RWPE2 (cell line): ENCODE measurements at regions not wholly inside any gene's neighbourhood (a gene's known extent, or its start where the extent isn't known, plus 50 kb on each side); places are given as distances from the start of the nearest gene placed in this dataset.

Experiments
- ATAC-seq: fragments of 200-7000 bp; cut with Tn5 transposase; 3 replicates; pipeline ENCODE4 v1.9.1; 2021; ENCODE audit warnings: low read depth
- DNase-seq: peaks from one replicate; pipeline ENCODE4 v3.0.0-alpha.2; 2020; ENCODE audit warnings: low spot score
- H3K27ac ChIP-seq: fragments of 450-650 bp; 2 replicates; pipeline ENCODE4 v1.5.1; 2017; ENCODE audit warnings: mild to moderate bottlenecking; ENCODE audit not compliant: poor library complexity, severe bottlenecking
- H3K27me3 ChIP-seq: fragments of 250-450 bp; sonication (Bioruptor Pico); 2 replicates; pipeline ENCODE4 v1.5.1; 2021; ENCODE audit warnings: mild to moderate bottlenecking, moderate library complexity; ENCODE audit not compliant: insufficient read depth, poor library complexity, severe bottlenecking
- H3K36me3 ChIP-seq: fragments of 250-450 bp; sonication (Bioruptor Pico); 2 replicates; pipeline ENCODE4 v1.5.1; 2020; ENCODE audit warnings: low read depth, mild to moderate bottlenecking, moderate library complexity
- H3K4me1 ChIP-seq: fragments of 250-450 bp; sonication (Bioruptor Pico); 2 replicates; pipeline ENCODE4 v1.5.1; 2021; ENCODE audit warnings: mild to moderate bottlenecking, moderate library complexity; ENCODE audit not compliant: insufficient read depth, poor library complexity, severe bottlenecking
- H3K4me3 ChIP-seq: fragments of 250-450 bp; sonication (Bioruptor Pico); 2 replicates; pipeline ENCODE4 v1.5.1; 2021; ENCODE audit warnings: mild to moderate bottlenecking, moderate library complexity; ENCODE audit not compliant: severe bottlenecking
- H3K9me3 ChIP-seq: fragments of 250-450 bp; sonication (Bioruptor Pico); 2 replicates; pipeline ENCODE4 v1.5.1; 2021; ENCODE audit warnings: mild to moderate bottlenecking, moderate library complexity; ENCODE audit not compliant: severe bottlenecking
- TF ChIP-seq, protein P1 (sequence below): fragments of 450-650 bp; IDR thresholded peaks from one replicate; pipeline ENCODE4 v1.5.1; 2017; ENCODE audit warnings: mild to moderate bottlenecking, moderate library complexity; ENCODE audit not compliant: poor library complexity, severe bottlenecking

DNA sequence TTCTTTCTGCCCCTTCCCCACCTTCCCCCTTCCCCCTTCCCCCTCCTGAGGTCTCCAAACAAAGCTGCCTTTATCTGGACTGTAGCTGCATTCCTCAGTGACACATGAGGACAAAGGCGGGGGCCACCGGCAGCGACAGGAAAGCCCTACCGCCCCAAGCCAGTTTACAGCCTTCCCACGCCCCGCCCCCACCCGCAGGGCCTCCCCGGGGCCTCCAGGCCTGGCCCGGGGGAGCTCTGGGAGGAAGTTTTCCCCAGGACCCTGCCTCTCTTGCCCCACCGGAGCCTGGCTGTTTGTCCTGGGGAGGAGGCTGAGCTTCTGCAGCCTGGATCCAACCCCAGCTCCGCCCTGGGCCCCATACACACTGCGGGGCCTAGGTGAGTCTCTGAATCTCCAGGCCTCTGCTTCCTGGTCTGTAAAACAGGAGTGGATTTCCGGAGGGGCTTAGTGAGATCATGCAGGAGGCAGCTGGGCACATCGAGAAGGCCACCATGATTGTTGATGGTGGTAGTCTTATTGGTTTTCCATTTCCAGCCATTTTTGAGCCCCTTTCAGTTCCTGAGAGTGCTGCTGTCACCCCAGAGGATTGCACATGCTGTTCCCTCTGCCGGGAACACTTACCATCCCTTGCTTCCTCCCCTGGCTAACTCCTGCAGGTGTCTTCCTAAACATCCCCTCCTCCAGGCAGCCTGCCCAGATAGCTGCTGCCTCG lies 130.7 kb downstream of the MN1 start:
- peak overlapping the region; percentile 44 for H3K27ac ChIP-seq
- no peaks in the 10 kb centered on the region for H3K36me3 ChIP-seq
- ATAC-seq: no peak
- TF ChIP-seq, protein P1, sequence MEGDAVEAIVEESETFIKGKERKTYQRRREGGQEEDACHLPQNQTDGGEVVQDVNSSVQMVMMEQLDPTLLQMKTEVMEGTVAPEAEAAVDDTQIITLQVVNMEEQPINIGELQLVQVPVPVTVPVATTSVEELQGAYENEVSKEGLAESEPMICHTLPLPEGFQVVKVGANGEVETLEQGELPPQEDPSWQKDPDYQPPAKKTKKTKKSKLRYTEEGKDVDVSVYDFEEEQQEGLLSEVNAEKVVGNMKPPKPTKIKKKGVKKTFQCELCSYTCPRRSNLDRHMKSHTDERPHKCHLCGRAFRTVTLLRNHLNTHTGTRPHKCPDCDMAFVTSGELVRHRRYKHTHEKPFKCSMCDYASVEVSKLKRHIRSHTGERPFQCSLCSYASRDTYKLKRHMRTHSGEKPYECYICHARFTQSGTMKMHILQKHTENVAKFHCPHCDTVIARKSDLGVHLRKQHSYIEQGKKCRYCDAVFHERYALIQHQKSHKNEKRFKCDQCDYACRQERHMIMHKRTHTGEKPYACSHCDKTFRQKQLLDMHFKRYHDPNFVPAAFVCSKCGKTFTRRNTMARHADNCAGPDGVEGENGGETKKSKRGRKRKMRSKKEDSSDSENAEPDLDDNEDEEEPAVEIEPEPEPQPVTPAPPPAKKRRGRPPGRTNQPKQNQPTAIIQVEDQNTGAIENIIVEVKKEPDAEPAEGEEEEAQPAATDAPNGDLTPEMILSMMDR: no peak
- no peaks in the 10 kb centered on the region for H3K27me3 ChIP-seq
- no peak overlapping the region for H3K4me3 ChIP-seq
- no peak for DNase-seq
- no peaks in the 10 kb centered on the region for H3K9me3 ChIP-seq
- H3K4me1 ChIP-seq: peaks cover 18% of the 10 kb centered on the region

DNA sequence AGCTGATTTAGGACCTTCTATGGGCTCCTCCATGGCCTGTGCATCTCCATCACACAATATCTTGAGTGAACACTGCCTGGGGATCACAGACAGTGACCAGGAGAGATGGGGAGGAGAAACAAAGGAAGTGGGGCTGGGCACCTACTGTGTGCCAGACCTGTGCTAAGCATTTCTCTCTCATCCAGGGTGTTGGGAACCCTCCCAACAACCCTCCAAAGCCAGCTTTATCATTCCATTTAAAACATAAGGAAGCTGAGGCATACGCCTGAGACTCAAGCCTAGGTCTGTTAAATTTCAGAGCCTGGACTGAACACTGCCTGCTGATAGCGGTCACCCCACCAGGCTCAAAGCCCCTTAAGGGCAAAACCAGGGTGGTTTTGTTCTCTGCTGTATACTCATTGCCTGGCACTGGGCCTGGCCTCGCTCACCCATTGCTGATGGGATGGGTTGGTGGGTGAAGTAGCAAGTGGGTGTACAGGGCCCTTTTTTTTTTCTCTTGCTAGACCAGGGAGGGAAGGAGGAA lies 130.1 kb downstream of the MN1 start:
- no peaks in the 10 kb centered on the region for H3K9me3 ChIP-seq
- peak overlapping the region; percentile 44 for H3K27ac ChIP-seq
- H3K4me1 ChIP-seq: peaks cover 18% of the 10 kb centered on the region
- no peaks in the 10 kb centered on the region for H3K27me3 ChIP-seq
- no peak overlapping the region for H3K4me3 ChIP-seq
- no peaks in the 10 kb centered on the region for H3K36me3 ChIP-seq
- DNase-seq: no peak
- no peak for ATAC-seq
- TF ChIP-seq, protein P1: no peak

DNA sequence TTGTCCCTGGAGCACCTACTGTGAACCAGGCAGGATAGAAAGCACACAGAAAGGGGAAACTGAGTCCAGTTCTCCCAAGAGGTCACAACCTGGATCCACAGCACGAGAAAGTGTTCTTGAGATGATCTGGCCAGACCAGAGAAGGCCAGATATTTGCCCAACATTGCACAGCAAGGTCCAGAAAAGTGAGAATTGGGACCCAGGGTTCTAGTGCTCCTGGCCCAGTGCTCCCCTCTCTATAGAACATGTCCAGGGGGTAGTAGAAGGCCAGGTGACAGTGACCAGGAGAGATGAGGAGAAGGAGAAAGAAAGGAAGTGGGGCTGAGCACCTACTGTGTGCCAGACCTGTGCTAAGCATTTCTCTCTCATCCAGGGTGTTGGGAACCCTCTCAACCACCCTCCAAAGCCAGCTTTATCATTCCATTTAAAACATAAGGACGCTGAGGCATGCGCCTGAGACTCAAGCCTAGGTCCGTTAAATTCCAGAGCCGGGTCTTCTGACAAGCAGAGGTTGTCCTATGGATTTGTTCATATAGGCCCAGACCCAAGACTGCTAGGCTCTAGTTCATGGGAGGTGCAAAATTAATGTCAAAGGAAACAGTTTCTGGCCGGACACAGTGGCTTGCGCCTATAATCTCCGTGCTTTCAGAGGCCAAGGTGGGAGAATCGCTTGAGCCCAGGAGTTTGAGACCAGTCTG lies 128.7 kb downstream of the MN1 start:
- Histone ChIP-seq H3K4me1 (peaks cover 18% of the 10 kb centered on the region), H3K36me3 (no peaks in the 10 kb centered on the region), H3K27me3 (no peaks in the 10 kb centered on the region), H3K9me3 (no peaks in the 10 kb centered on the region), H3K27ac (no peak overlapping the region), H3K4me3 (no peak overlapping the region)
- ATAC-seq (no peak), DNase-seq (no peak)
- TF ChIP-seq, protein P1: no peak

DNA sequence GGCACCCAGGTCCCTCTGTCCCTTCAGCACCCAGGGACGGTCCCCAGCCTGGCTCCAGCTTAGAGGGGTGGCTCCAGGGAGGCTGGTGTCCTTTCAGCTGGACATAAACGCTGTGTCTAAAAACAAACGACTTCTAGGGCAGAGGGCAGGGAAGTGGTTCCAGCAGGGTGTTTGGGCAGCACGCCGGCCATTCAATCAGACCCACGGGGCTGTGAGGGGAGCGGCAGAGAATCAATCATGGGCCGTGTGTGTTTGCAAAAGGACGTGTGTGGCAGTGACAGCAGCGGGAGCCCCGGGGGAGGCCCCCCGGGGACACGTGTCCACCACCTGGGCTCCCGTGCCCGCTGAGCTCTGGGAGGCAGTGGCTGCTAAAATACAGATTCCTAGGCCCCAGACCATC lies 127.7 kb downstream of the MN1 start:
- Histone ChIP-seq H3K4me1 (peaks cover 16% of the 10 kb centered on the region), H3K27me3 (no peaks in the 10 kb centered on the region), H3K36me3 (no peaks in the 10 kb centered on the region), H3K27ac (no peak overlapping the region), H3K9me3 (no peaks in the 10 kb centered on the region), H3K4me3 (no peak overlapping the region)
- ATAC-seq (no peak), DNase-seq (no peak)
- TF ChIP-seq, protein P1: no peak
